ENCODE measurements at regions not wholly inside any gene's neighbourhood (a gene's known extent, or its start where the extent isn't known, plus 50 kb on each side); places are given as distances from the start of the nearest gene placed in this dataset.

DNA sequence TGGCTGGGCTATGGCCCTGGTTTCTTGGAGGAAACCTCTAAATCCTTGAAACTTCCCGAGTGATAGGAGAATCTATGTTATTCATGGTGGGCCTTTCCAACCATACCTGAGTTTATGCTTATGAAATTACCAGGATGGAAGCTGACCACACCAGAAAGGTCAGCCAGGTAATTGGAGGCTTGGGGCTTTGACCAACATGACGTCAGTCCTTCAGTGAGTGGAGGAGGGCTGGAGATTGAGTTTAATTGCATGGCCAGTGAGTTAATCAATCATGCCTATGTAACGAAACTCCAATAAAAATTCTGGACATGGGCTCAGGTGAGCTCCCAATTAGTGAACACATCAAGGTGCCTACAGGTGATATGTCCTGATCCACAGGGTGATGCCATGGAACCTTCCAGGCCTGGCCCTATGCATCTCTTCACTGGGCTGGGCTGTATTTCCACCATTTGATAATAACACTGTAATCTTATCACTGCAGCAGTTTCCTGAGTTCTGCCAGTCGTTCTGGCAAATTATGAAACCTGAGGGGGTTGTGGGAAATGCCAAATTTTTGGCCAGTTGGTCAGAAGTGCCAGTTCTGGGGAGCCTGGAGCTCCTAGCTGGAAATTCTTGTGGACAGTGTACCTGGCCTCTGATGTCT lies 106.5 kb downstream of the CDH26 start:
- DNase-seq (ENCODE audit: low spot score) = no peak

DNA sequence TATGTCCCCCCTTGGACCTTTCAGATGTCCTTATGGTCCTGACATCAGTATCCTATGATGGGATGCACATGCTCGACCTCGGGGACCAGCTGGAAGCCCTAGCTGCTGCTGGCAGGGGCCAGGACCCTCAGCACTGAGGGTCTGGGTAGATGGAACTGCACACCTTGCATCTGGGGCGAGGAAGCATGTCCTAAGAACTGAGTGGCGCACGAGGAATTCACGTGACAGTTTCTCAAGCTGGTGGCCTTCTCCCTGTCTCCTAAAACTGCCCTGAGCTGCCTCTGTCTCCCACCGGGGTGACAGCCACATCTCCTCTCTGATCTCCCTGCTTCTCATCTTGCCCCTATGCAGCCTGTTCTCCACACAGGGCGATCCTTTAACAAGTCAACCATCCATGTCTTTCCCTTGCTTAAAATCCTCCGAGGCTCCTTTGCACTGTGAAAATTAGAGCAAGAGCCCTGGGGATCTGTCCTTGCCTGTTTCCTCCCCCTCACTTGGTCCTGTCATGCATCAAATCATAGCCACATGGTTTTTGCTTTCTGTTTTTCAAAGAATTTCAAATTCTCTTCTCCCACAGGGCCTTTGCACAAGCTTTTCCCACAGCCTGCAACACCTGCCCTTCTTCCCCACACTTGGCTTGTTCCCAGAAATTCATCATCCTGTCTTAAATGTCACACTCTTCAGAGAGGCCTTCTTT lies 107.7 kb downstream of the CDH26 start:
- no peak for DNase-seq (ENCODE audit: low spot score)

DNA sequence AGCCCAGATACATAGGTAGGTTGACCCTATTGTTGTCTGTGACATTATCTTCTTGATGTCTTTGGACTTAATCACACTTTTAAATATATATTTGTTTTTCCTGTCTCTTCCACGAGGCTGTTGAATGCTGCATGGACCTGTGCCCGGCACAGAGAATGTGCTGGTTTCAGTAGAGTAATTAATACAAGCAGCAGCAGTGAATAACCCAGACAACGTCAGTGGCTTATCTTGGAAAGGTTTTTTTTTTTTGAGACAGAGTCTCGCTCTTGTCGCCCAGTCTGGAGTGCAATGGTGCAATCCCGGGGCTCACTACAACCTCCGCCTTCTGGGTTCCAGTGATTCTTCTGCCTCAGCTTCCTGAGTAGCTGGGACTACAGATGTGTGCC lies 108.2 kb downstream of the CDH26 start:
- DNase-seq (ENCODE audit: low spot score) = no peak

DNA sequence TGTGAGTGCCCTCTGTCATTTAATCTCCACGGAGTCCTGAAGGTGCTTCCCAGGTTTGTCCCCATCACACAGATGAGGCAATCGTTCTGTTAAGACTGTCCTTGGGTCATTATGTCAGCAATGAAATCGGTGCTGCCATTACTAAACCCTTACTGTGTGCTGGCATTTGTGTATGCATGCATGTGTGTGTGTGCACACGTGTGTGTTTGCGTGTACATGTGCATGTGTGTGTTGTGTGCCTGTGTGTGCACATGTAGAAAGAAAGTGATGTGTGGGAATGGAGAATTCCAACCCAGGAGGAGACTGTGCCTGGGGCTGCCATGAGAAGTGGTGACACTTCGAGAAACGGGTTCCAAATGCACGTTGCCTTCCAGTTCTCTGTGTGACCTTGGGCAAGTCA lies 110.3 kb downstream of the CDH26 start:
- no peak for DNase-seq (ENCODE audit: low spot score)

DNA sequence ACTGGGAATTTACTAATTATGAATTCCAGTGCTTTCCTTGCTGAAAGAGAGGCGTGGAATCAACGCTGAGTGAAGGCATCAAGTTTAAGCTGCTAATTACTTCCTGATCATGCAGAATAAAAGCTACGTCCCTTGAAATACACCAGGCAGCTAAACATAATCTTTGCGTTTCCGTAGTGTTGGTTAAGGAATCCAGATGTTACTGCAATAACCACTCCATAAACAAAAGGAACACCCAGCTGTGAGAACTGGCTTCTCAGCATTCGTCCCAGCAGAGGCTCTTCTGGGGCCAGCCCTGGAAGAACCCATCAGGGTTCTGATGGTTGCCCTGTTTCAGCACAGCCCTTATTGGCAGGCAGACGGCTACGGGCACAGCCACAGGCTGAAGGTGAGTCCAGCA lies 111.4 kb downstream of the CDH26 start:
- DNase-seq (ENCODE audit: low spot score) = no peak

DNA sequence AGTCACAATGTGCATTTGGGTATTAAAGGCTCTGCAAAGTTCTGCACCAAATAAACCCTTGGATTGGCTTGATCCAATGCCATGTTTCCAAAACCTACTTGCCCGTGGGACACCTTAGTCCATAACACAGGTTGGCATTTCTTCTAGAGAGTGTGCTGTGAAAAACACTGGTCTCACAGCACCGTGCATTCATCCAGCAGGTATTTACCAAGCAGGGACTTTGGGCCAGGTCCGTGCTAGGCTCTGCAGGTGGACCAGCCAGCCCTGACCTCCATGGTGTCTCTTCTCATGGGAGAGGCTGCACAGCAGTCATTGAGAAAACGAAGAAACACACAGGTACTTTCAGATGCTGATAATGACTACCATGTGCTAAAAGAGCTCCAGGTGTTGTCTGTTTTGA lies 112.6 kb downstream of the CDH26 start:
- DNase-seq (ENCODE audit: low spot score) = no peak

DNA sequence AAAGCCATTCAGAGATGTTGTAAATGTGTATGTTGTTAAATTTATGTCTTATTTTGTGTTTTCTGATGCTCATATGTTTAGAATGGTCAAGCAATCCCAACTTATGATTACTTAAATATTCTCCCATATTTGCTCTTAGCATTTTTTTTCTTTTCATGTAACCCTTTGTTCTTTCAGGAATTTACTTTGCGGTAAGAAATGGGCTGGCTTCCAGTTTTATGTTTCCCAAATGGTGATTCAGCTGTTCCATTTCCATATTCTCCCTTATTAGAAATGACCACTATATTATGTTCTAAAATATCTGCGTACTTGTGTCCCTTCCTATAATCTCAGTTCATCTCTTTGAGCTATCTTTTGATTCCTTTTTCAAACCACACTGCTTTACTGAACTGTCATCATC lies 113.7 kb downstream of the CDH26 start:
- DNase-seq (ENCODE audit: low spot score) = no peak

DNA sequence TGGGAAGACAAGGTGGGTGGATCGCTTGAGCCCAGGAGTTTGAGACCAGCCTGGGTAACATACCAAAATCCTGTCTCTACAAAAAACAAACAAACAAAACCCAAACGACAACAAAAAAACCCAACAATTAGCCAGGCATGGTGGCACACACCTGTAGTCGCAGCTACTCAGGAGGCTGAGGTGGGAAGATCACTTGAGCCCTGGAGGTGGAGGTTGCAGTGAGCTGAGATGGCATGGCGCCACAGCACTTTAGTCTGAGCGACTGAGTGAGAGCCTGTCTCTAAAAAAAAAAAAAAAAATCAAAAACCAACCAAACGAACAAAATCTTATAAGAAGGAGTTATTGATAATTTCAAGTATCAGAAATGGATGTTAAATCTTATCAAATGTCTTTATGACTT lies 114.9 kb downstream of the CDH26 start:
- DNase-seq (ENCODE audit: low spot score) = no peak

DNA sequence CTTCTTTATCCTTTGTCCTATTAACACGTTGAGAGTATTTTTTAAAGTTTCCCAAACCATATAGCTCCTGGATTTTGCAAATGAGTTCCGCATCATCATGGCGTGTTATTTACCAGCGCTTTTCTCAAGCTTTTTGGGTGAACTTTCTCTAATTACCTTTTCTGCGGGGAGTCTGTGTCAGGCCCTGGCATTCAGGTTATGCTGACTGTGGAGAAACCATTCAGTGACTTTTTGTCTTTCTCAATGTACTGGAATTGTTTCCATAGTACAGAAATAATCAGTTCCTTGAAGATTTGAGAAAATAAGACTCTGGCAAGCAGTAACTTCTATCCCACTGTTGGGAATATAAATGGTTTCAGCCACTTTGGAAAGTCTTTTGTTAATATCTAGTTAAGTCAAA lies 115.3 kb downstream of the CDH26 start:
- DNase-seq (ENCODE audit: low spot score) = no peak

DNA sequence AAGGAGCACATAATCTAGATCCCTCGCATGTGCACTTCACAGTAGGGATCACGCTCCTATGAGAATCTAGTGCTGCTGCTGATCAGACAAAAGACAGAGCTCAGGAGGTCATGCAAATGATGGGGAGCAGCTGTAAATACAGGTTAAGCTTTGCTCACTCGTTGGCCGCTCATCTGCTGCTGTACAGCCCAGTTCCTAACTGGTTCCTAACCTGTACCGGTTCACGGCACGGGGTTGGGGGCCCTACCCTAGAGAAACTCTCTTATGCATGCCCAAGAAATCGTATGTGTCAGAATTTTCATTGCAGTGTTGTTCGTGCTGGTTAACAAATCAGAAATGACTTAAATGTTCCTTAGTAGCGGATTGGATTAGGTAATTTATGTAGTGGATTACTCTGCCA lies 116.1 kb downstream of the CDH26 start:
- no peak for DNase-seq (ENCODE audit: low spot score)

DNA sequence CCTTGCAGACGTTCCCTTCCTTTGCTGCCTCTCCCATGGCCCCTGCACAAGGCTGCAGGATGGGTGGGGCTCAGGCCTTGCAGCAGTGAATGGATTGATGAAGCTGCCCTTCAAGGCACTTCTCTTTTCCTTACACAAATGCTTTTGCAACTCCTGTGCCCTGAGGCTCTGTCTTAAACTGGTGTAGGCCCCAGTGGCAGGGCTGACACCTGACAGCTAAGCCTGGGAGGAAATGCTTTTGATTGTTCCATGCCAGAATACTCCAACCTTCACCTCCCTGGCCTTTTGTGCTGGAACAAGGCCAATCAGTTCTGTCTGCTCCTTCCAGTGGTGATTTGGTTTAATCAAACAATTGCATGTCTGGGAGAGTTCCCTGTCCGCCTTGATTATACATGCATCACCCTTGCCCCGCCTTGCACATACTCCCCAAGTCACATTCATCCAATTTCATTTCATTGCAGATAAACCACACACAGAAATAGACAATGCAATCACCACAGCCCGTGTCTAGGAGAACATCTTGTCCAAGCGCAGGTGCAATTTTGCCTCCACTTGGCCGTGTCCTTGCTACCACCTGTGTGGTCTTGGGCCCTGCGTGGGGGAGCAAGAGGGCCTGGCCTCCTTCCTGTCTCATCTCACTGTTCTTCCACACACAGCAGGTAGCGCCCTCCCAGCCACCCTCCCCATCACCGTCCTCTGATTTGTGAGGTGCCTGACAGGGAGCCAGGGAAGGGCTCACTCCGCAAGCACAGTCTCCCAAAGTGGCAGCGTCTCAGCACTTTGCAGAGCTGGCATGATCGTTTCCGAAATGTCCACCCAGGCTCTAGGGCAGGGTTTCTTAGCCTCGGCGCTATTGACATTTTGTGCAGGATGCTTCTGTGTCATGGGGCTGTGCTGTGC lies 120.4 kb downstream of the CDH26 start:
- no peak for DNase-seq (ENCODE audit: low spot score)

DNA sequence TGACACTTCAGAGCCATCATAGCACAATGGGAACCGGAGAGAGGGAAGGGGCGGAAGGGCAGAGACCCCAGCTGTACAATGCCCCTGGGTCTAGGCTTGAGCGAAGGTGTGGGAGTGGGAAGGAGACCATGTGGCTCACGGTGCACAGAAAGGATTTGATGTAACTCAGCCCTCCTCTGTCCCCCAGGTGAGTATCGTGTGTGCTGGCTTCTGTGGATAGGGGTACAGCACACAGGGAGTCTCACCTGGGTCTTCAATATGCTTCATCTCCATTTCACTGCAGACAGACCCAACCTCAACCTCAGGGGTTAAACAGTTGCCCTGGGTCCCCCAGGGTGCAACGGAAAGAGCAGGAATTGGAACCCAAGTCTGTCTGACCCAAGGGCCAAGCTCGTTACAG lies 122.2 kb downstream of the CDH26 start:
- no peak for DNase-seq (ENCODE audit: low spot score)

DNA sequence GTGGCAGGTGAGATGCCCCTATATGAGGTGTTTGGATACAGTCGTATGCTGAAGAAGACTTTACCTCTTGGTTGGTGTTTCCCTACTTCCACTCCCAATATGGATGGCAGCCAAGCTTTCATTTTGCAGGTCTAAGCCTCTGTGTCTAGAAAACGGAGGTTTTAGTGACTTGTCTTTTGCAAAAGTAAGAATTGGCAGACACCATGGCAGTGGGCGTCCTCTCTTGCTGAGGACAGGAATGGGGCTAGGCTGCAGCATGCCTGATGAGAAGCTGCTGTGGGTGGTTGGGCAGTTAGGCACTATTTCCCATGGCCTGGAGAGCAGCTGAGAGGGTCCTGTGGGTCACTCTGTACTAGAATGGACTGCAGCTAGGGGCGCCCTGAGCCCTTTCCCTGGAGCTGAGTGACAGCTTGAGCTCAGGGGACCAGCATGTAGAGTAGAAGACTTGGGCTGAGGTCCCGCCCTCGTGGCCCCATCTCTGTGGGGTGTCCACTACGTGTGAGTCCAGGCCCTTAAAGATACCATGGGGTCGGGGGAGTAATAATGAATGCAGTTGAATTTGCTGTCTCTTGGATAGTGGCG lies 127.4 kb downstream of the CDH26 start:
- DNase-seq (ENCODE audit: low spot score) = no peak

DNA sequence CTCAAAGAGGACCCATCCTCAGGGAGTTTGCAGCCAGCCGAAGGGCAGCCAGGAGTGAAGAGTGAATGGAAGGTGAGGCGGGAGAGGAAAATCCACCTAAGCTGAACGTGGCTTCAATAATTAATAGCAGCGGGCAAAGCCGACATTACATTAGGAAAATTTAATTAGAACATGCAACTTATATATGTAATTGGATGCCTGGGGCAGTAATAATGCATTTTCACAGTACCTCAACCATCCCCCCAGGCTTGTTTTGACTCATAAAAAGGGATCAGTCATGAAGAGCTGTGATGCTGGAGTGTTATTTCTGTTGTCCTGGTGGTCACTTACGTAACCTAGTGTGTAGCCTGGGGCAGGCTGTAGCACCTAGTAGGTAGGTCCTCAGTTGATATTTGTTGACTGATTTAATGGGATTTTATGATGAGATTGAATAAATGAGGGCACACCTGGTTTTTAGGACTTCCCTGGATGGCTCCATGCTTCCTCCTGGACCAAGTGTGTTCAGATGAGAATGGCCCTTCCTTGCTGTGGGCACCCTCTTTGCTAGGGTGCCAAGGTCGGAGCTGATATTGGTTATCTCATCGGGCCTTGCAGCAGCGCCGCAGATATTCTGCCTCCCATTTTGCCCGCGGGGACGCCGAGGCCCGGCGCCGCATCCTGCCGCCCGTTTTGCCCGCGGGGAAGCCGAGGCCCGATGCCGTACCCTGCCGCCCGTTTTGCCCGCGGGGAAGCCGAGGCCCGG lies 128.8 kb downstream of the CDH26 start:
- DNase-seq (ENCODE audit: low spot score) = no peak

DNA sequence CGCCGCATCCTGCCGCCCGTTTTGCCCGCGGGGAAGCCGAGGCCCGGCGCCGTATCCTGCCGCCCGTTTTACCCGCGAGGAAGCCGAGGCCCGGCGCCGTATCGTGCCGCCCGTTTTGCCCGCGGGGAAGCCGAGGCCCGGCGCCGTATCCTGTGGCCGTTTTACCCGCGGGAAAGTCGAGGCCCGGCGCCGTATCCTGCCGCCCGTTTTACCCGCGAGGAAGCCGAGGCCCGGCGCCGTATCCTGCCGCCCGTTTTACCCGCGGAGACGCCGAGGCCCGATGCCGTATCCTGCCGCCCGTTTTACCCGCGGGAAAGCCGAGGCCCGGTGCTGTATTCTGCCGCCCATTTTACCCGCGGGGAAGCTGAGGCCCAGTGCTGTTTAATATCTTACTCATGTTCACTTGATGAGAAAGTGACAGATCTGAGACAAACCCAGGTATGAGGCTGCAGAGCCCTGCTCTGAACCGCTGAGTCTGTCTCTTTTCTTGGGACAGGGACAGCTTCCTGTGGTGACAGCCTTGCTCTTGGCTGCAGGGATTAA lies 129.4 kb downstream of the CDH26 start:
- no peak for DNase-seq (ENCODE audit: low spot score)

DNA sequence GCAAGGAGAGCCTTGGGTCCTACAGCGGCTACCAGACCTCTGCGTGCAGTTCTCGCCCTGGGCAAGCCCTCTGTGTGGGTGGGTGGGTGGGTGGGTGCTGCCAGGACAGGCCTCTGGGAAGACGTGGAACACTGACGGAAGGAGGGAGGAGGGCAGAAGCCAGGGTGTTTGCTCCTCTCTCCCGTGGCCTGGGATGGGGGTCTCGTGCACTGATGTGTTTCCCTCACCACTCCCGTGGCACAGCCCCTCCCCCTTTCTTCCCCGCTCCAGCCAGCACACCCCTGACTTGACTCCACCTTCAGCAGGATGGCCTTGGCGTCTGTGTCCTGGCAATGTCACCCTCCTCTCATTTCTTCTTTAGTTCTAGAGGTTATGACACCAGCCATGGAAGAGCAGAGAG lies 130.0 kb downstream of the CDH26 start:
- no peak for DNase-seq (ENCODE audit: low spot score)

DNA sequence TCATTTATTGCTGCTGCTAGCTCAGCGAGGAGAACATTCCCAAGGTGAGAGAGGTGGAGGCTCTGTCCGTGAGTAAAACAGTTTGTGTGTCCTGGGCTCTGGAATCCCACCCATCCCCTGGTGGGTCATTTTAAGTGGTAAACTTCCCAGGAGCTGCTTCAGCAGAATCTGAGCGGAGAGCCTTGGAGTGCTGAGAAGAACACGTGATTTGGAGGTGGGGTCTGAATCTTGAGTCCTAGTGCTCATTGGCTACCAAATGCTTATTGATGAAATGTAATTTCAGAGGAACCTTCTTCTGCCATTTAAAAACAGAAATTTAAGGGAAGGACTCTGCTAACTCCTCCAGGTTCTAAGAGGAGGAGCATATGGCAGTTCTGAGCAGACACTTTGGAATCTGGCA lies 132.4 kb downstream of the CDH26 start:
- DNase-seq (ENCODE audit: low spot score) = no peak

DNA sequence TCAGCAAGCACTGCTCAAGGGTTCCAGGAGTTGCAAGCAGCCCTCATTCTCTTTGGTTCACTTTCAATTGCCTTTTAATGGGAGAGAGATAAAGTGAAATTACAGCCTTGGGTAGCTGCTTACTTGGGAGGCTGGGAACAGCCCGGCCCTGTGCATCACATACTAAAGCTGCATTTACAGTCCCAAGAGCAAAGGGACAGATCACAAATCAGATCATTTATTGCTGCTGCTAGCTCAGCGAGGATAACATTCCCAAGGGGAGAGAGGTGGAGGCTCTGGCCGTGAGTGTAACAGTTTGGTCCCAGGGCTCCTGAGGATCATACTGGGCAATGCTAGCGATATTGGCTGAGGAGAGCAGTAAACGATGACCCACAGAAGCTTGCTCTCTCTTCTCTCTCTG lies 133.1 kb downstream of the CDH26 start:
- DNase-seq (ENCODE audit: low spot score) = no peak

DNA sequence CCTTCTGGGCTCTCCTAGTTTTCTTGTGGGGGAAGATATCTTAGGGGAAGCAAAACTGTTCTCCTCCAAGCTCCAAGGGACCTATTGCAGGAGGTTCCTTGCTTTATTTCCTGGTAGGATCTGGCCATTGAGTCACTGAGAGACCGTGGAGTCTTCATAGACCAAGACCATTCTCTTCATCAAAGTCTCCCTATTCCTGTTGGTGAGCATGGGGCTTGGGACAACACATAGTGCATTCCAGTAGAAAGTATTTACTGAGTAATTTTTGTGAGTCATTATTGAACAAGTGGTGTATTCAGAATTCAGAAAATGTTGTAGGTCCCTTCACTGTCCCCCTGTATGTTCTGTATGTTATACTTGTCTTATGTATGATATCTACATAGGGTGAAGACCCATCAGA lies 133.6 kb downstream of the CDH26 start:
- DNase-seq (ENCODE audit: low spot score) = no peak

DNA sequence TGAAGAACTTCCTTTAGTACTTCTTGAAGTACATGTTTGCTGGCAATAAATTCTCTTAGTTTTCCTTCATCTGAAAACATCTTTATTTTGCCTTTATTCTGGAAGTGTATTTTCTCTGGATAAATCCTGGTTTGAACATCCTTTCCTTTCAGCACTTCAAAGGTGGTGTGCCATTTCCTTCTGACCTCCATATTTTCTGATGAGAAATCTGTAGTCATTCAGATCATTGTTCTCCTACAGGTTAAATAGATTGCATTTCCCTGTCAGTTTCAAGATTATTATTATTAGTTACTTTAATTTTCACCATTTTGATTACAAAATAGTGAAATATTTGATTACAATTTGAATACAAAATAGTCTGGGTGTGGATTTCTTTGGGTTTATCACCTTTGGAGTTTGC lies 134.5 kb downstream of the CDH26 start:
- DNase-seq (ENCODE audit: low spot score) = no peak

DNA sequence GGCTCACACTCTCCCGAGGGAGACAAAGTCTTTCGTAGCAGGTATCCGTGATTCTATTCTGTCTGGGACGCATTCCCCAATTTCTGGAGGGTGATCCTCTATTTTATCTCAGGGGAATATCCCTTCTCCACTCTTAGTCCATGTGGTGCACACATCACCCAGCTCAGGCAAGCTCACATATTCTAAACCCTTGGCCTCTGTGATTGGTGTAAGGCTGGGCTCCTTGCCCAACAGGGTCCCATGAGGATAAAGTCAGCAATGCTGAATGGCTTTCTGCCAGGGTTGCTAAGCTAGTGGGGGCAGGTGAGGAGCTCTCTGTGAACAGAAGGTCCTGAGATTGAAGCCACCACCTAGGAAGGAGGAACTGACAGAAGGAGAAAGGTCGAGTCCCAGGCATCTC lies 137.2 kb downstream of the CDH26 start:
- DNase-seq (ENCODE audit: low spot score) = no peak

DNA sequence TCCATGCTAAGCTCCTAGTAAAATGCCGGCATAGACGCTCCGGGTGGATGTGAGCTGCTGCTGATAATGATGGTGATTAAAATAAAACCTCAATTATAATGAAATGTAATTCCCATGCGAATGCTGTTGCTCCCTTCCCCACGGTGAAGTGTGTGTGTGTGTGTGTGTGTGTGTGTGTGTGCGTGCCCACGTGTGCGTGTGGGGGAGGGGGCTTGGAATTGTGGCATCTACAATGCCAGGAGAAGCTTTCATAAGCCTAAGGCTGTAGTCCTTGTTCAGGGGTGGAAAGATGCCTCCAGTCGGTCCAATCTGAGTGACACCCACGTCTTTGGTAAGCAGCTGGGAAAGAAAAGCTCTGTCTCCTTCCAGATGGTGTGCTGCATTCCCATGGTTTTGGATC lies 137.9 kb downstream of the CDH26 start:
- no peak for DNase-seq (ENCODE audit: low spot score)
